DOHH2 (cell line): ENCODE measurements at regions not wholly inside any gene's neighbourhood (a gene's known extent, or its start where the extent isn't known, plus 50 kb on each side); places are given as distances from the start of the nearest gene placed in this dataset.

Experiments used
- H3F3A ChIP-seq: fragments of 200-600 bp; sonication (generic), shearing (Covaris generic); 2 replicates; pipeline ENCODE4 v1.6.0; 2016; ENCODE audit warnings: antibody characterized with exemption, mild to moderate bottlenecking; ENCODE audit not compliant: control insufficient read depth, insufficient read depth
- H3K27ac ChIP-seq: fragments of 200-600 bp; sonication (generic); 2 replicates; pipeline ENCODE4 v1.5.1; 2014; ENCODE audit warnings: low read depth, mild to moderate bottlenecking, low read length, moderate library complexity
- H3K27me3 ChIP-seq: fragments of 200-600 bp; sonication (generic); 2 replicates; pipeline ENCODE4 v1.6.1; 2014; ENCODE audit warnings: mild to moderate bottlenecking, low read length, mixed read lengths; ENCODE audit not compliant: control insufficient read depth
- H3K36me3 ChIP-seq: fragments of 200-600 bp; sonication (generic); 2 replicates; pipeline ENCODE4 v1.6.1; 2014; ENCODE audit warnings: mild to moderate bottlenecking, low read length, moderate library complexity, mixed read lengths; ENCODE audit not compliant: control insufficient read depth
- H3K4me1 ChIP-seq: fragments of 200-600 bp; sonication (generic); 2 replicates; pipeline ENCODE4 v1.6.1; 2014; ENCODE audit warnings: mild to moderate bottlenecking, low read length, mixed read lengths; ENCODE audit not compliant: control insufficient read depth
- H3K4me2 ChIP-seq: fragments of 200-600 bp; sonication (generic); 2 replicates; pipeline ENCODE4 v1.6.0; 2014; ENCODE audit warnings: mild to moderate bottlenecking, low read length, moderate library complexity
- H3K4me3 ChIP-seq: fragments of 200-600 bp; sonication (generic); 2 replicates; pipeline ENCODE4 v1.5.1; 2014; ENCODE audit warnings: mild to moderate bottlenecking, low read length, mixed read lengths
- H3K79me2 ChIP-seq: fragments of 200-600 bp; sonication (generic); 2 replicates; pipeline ENCODE4 v1.6.1; 2014; ENCODE audit warnings: mild to moderate bottlenecking, low read length, mixed read lengths; ENCODE audit not compliant: control insufficient read depth
- H3K9me2 ChIP-seq: fragments of 200-600 bp; sonication (generic); replicated peaks from 2 replicates; pipeline ENCODE4 v1.6.1; 2014; ENCODE audit warnings: mild to moderate bottlenecking, low read length, mixed read lengths; ENCODE audit not compliant: control insufficient read depth
- H3K9me3 ChIP-seq: fragments of 200-600 bp; sonication (generic); 2 replicates; pipeline ENCODE4 v1.6.1; 2014; ENCODE audit warnings: antibody characterized with exemption, low read length, mixed read lengths; ENCODE audit not compliant: control insufficient read depth, insufficient read depth
- H4K20me1 ChIP-seq: fragments of 200-600 bp; sonication (generic); 2 replicates; pipeline ENCODE4 v1.6.0; 2014; ENCODE audit warnings: low read depth, mild to moderate bottlenecking, antibody characterized with exemption, low read length, moderate library complexity; ENCODE audit not compliant: control insufficient read depth, insufficient read depth
- CTCF ChIP-seq: fragments of 200-600 bp; sonication (generic); IDR thresholded peaks from one replicate; pipeline ENCODE4 v1.5.1; 2014; ENCODE audit warnings: antibody characterized with exemption, mild to moderate bottlenecking, low read depth, low read length; ENCODE audit not compliant: poor library complexity, severe bottlenecking
- EZH2phosphoT487 ChIP-seq: fragments of 200-600 bp; sonication (generic); IDR thresholded peaks from 2 replicates; pipeline ENCODE4 v1.6.1; 2017; ENCODE audit warnings: borderline replicate concordance, mild to moderate bottlenecking, antibody characterized with exemption, low read length, moderate library complexity, mixed read lengths

GRCh38 chr4:53899586-53900270, 164.7 kb downstream of the CHIC2 start:
- 0 out of 2 replicates have a peak, but pooled peaks cover 3% of the 10 kb centered on the region for H3K27me3 ChIP-seq

GRCh38 chr4:53895137-53895536, 169.3 kb downstream of the CHIC2 start:
- Histone ChIP-seq H3K9me3 (no peaks in the 10 kb centered on the region), H3K79me2 (no peaks in the 10 kb centered on the region)

More at GRCh38 chr4:53899586-53900270, 164.7 kb downstream of the CHIC2 start:
- Histone ChIP-seq H3K4me1 (no peaks in the 10 kb centered on the region), H3K36me3 (no peaks in the 10 kb centered on the region), H3K9me3 (no peaks in the 10 kb centered on the region), H3K79me2 (no peaks in the 10 kb centered on the region), H4K20me1 (no peaks in the 10 kb centered on the region), H3K27ac (no peak overlapping the region), H3K4me3 (no peak overlapping the region), H3K9me2 (no peaks in the 10 kb centered on the region), H3K4me2 (no peak overlapping the region), H3F3A (no peaks in the 10 kb centered on the region)
- TF ChIP-seq CTCF = no peak
- TF ChIP-seq EZH2phosphoT487 = no peak

GRCh38 chr4:53890461-53890860, 173.9 kb downstream of the CHIC2 start:
- Histone ChIP-seq H3K9me2 (no peaks in the 10 kb centered on the region), H4K20me1 (no peaks in the 10 kb centered on the region), H3K4me1 (no peaks in the 10 kb centered on the region), H3K36me3 (no peaks in the 10 kb centered on the region), H3F3A (no peaks in the 10 kb centered on the region), H3K27ac (no peak overlapping the region), H3K9me3 (no peaks in the 10 kb centered on the region), H3K79me2 (no peaks in the 10 kb centered on the region), H3K27me3 (no peaks in the 10 kb centered on the region), H3K4me2 (no peak overlapping the region), H3K4me3 (no peak overlapping the region)
- no peak for TF ChIP-seq EZH2phosphoT487
- no peak for TF ChIP-seq CTCF

More at GRCh38 chr4:53895137-53895536, 169.3 kb downstream of the CHIC2 start:
- Histone ChIP-seq H3K4me2 (no peak overlapping the region), H3K4me3 (no peak overlapping the region), H3K27me3 (no peaks in the 10 kb centered on the region), H3K36me3 (no peaks in the 10 kb centered on the region), H3K4me1 (no peaks in the 10 kb centered on the region), H3K27ac (no peak overlapping the region), H3K9me2 (no peaks in the 10 kb centered on the region), H4K20me1 (no peaks in the 10 kb centered on the region), H3F3A (no peaks in the 10 kb centered on the region)
- TF ChIP-seq EZH2phosphoT487 (no peak), CTCF (no peak)
